ENCODE measurements at regions not wholly inside any gene's neighbourhood (a gene's known extent, or its start where the extent isn't known, plus 50 kb on each side); places are given as distances from the start of the nearest gene placed in this dataset.

GRCh38 chr10:33621101-33621500 lies 286.6 kb upstream of the NRP1 start:
- H3K27ac ChIP-seq (ENCODE audit: insufficient read depth in 1 of 2, low read depth in 1 of 2, low read length in 2 of 2, poor library complexity in 1 of 2, severe bottlenecking in 2 of 2): no peak overlapping the region
- H3K4me3 ChIP-seq (ENCODE audit: control insufficient read depth in 1 of 7, extremely low read depth in 1 of 7, insufficient read depth in 4 of 7, low read depth in 2 of 7, low read length in 6 of 7): no peak overlapping the region
- no peaks in the 10 kb centered on the region for H3K27me3 ChIP-seq (replicated peaks in 2 of 5; ENCODE audit: control insufficient read depth in 4 of 5, insufficient read depth in 5 of 5, low read length in 4 of 5)
- POLR2A ChIA-PET: no interaction called here
- H3K36me3 ChIP-seq (ENCODE audit: control insufficient read depth in 4 of 4, insufficient read depth in 4 of 4, low read length in 3 of 4): no peaks in the 10 kb centered on the region
- peaks cover 0 to 26% (median 0%) of the 10 kb centered on the region in 4 experiments for H3K4me1 ChIP-seq (ENCODE audit: control extremely low read depth in 1 of 4, control insufficient read depth in 4 of 4, insufficient read depth in 4 of 4, low read length in 3 of 4)
- H3K9me3 ChIP-seq (ENCODE audit: control extremely low read depth in 1 of 5, control insufficient read depth in 4 of 5, insufficient read depth in 2 of 5, low read depth in 1 of 5, low read length in 4 of 5): peaks cover 0 to 5% (median 0%) of the 10 kb centered on the region in 5 experiments
- CTCF ChIA-PET: no interaction called here
- DNase-seq: peak in 2 of 3 donors; percentile 5 to 10
- 72% methylated on average over 2 of the region's 4 CpGs for WGBS (ENCODE audit: insufficient coverage)

DNA sequence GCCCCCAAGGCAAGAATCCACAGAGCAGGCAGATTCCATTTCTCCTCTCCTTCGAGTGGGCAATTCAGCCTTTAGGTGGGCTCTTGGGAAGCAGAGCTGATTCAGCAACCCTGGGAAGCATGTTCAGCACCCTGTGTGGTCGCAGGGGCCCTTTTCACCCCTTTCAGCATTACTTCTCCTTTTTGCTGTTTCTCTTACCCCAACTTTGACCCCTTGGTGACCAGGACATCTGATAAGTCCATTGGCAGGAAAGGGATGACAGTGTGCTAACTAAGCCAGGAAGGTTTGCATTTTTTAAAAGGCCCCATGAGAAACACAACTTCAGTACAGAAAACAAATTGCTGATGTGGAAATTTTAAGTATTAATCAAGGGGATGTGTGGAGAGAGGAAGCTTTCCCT lies 283.7 kb upstream of the NRP1 start:
- DNase-seq: peak in 1 of 3 donors; percentile 4
- peak overlapping the region in 1 of 7 experiments; percentile 21 for H3K4me3 ChIP-seq (ENCODE audit: control insufficient read depth in 1 of 7, extremely low read depth in 1 of 7, insufficient read depth in 4 of 7, low read depth in 2 of 7, low read length in 6 of 7)
- peaks cover 0 to 22% (median 0%) of the 10 kb centered on the region in 4 experiments for H3K4me1 ChIP-seq (ENCODE audit: control extremely low read depth in 1 of 4, control insufficient read depth in 4 of 4, insufficient read depth in 4 of 4, low read length in 3 of 4)
- ChIA-PET POLR2A (no interaction called here), CTCF (no interaction called here)
- no peaks in the 10 kb centered on the region for H3K27me3 ChIP-seq (replicated peaks in 2 of 5; ENCODE audit: control insufficient read depth in 4 of 5, insufficient read depth in 5 of 5, low read length in 4 of 5)
- H3K36me3 ChIP-seq (ENCODE audit: control insufficient read depth in 4 of 4, insufficient read depth in 4 of 4, low read length in 3 of 4): no peaks in the 10 kb centered on the region
- H3K27ac ChIP-seq (ENCODE audit: insufficient read depth in 1 of 2, low read depth in 1 of 2, low read length in 2 of 2, poor library complexity in 1 of 2, severe bottlenecking in 2 of 2): no peak overlapping the region
- H3K9me3 ChIP-seq (ENCODE audit: control extremely low read depth in 1 of 5, control insufficient read depth in 4 of 5, insufficient read depth in 2 of 5, low read depth in 1 of 5, low read length in 4 of 5): peaks cover 0 to 5% (median 2%) of the 10 kb centered on the region in 5 experiments
- 71% methylated on average over 1 of the region's 2 CpGs for WGBS (ENCODE audit: insufficient coverage)

- WGBS (ENCODE audit: insufficient coverage): 98% methylated on average over 6 of the region's 8 CpGs
- no peak overlapping the region for H3K4me3 ChIP-seq (ENCODE audit: control insufficient read depth in 1 of 7, extremely low read depth in 1 of 7, insufficient read depth in 4 of 7, low read depth in 2 of 7, low read length in 6 of 7)
- peaks cover 0 to 5% (median 2%) of the 10 kb centered on the region in 5 experiments for H3K9me3 ChIP-seq (ENCODE audit: control extremely low read depth in 1 of 5, control insufficient read depth in 4 of 5, insufficient read depth in 2 of 5, low read depth in 1 of 5, low read length in 4 of 5)
- H3K4me1 ChIP-seq (ENCODE audit: control extremely low read depth in 1 of 4, control insufficient read depth in 4 of 4, insufficient read depth in 4 of 4, low read length in 3 of 4): peaks cover 0 to 22% (median 0%) of the 10 kb centered on the region in 4 experiments
- H3K27me3 ChIP-seq (replicated peaks in 2 of 5; ENCODE audit: control insufficient read depth in 4 of 5, insufficient read depth in 5 of 5, low read length in 4 of 5): no peaks in the 10 kb centered on the region
- ChIA-PET CTCF (no interaction called here), POLR2A (no interaction called here)
- H3K36me3 ChIP-seq (ENCODE audit: control insufficient read depth in 4 of 4, insufficient read depth in 4 of 4, low read length in 3 of 4): no peaks in the 10 kb centered on the region
- H3K27ac ChIP-seq (ENCODE audit: insufficient read depth in 1 of 2, low read depth in 1 of 2, low read length in 2 of 2, poor library complexity in 1 of 2, severe bottlenecking in 2 of 2): no peak overlapping the region
- no peak for DNase-seq
These were observed 283.1 kb upstream of the NRP1 start for GRCh38 chr10:33617381-33618080.

DNA sequence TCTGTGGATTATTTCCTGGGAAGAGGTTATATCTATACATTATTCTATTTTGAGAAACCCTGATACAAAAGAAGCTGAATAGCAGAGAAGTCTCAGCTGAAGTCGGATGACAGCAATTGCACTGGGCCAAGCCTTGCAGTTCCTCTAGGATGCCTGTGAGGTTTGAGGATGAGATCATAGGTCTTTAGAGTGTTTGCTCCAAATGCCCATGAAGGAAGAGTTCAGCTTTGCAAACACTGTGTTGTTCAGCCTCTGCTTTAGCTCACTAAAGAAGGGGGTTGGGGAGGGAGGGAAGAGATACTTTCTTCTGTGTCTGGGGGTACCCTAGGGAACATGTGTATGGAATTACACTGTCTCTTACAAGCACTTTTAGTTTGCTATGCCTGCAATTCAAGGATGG lies 282.5 kb upstream of the NRP1 start:
- Histone ChIP-seq H3K27ac (ENCODE audit: insufficient read depth in 1 of 2, low read depth in 1 of 2, low read length in 2 of 2, poor library complexity in 1 of 2, severe bottlenecking in 2 of 2) (no peak overlapping the region), H3K9me3 (ENCODE audit: control extremely low read depth in 1 of 5, control insufficient read depth in 4 of 5, insufficient read depth in 2 of 5, low read depth in 1 of 5, low read length in 4 of 5) (peaks cover 0 to 7% (median 2%) of the 10 kb centered on the region in 5 experiments), H3K4me3 (ENCODE audit: control insufficient read depth in 1 of 7, extremely low read depth in 1 of 7, insufficient read depth in 4 of 7, low read depth in 2 of 7, low read length in 6 of 7) (no peak overlapping the region), H3K4me1 (ENCODE audit: control extremely low read depth in 1 of 4, control insufficient read depth in 4 of 4, insufficient read depth in 4 of 4, low read length in 3 of 4) (peaks cover 0 to 22% (median 0%) of the 10 kb centered on the region in 4 experiments), H3K36me3 (ENCODE audit: control insufficient read depth in 4 of 4, insufficient read depth in 4 of 4, low read length in 3 of 4) (no peaks in the 10 kb centered on the region), H3K27me3 (replicated peaks in 2 of 5; ENCODE audit: control insufficient read depth in 4 of 5, insufficient read depth in 5 of 5, low read length in 4 of 5) (no peaks in the 10 kb centered on the region)
- POLR2A ChIA-PET: no interaction called here
- CTCF ChIA-PET: no interaction called here
- DNase-seq: no peak
- 100% methylated on average over 1 of the region's 1 CpG for WGBS (ENCODE audit: insufficient coverage)

DNA sequence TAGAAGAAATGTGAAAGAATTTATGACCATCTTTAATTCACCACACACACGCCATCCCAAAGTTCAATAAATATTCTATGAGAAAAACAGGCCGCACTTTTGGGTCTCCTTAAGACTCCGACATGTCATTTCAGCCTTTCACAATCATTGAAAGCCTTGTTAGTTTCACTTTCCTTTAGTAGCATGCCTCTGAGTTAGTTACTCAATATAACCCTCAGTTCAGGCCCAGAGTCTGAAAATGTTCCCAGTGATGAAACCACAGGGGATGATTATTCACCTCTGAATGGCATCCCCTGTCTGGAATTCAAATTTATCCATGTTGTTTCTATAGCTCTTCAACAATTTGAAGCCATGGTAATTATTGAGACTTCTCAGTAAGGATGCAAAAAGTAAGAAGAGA lies 278.1 kb upstream of the NRP1 start:
- ChIA-PET POLR2A (no interaction called here), CTCF (no interaction called here)
- H3K27ac ChIP-seq (ENCODE audit: insufficient read depth in 1 of 2, low read depth in 1 of 2, low read length in 2 of 2, poor library complexity in 1 of 2, severe bottlenecking in 2 of 2): no peak overlapping the region

DNA sequence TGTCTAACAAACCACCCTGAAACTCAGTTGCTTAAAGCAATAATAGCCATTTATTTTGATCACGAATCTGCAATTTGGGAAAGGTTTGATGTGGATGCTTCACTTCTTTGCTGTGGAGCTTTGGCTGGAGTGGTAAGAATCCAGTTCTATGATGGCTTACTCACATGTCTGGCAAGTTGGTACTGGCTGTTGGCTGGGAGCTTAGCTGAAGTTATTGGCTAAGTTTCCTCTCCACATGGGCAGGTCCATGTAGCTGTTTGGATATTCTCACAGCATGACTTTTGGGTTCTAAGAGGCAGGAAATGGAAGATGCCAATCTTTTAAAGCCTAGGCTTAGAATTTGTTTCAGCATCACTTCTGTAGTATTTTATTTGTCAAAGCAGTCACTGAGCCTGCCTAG lies 277.6 kb upstream of the NRP1 start:
- H3K27ac ChIP-seq (ENCODE audit: insufficient read depth in 1 of 2, low read depth in 1 of 2, low read length in 2 of 2, poor library complexity in 1 of 2, severe bottlenecking in 2 of 2): no peak overlapping the region
- no peaks in the 10 kb centered on the region for H3K4me1 ChIP-seq (ENCODE audit: control extremely low read depth in 1 of 4, control insufficient read depth in 4 of 4, insufficient read depth in 4 of 4, low read length in 3 of 4)
- no peak for DNase-seq
- ChIA-PET CTCF (no interaction called here), POLR2A (no interaction called here)
- H3K27me3 ChIP-seq (replicated peaks in 2 of 5; ENCODE audit: control insufficient read depth in 4 of 5, insufficient read depth in 5 of 5, low read length in 4 of 5): no peaks in the 10 kb centered on the region
- peaks cover 0 to 7% (median 2%) of the 10 kb centered on the region in 5 experiments for H3K9me3 ChIP-seq (ENCODE audit: control extremely low read depth in 1 of 5, control insufficient read depth in 4 of 5, insufficient read depth in 2 of 5, low read depth in 1 of 5, low read length in 4 of 5)
- WGBS (ENCODE audit: insufficient coverage): no CpG with 5 or more reads among the region's 1 CpG
- no peak overlapping the region for H3K4me3 ChIP-seq (ENCODE audit: control insufficient read depth in 1 of 7, extremely low read depth in 1 of 7, insufficient read depth in 4 of 7, low read depth in 2 of 7, low read length in 6 of 7)
- H3K36me3 ChIP-seq (ENCODE audit: control insufficient read depth in 4 of 4, insufficient read depth in 4 of 4, low read length in 3 of 4): no peaks in the 10 kb centered on the region

More for the DNA sequence above, 278.1 kb upstream of the NRP1 start:
- H3K36me3 ChIP-seq (ENCODE audit: control insufficient read depth in 4 of 4, insufficient read depth in 4 of 4, low read length in 3 of 4): no peaks in the 10 kb centered on the region
- H3K27me3 ChIP-seq (replicated peaks in 2 of 5; ENCODE audit: control insufficient read depth in 4 of 5, insufficient read depth in 5 of 5, low read length in 4 of 5): no peaks in the 10 kb centered on the region
- WGBS (ENCODE audit: insufficient coverage): 85% methylated on average over 3 of the region's 3 CpGs
- H3K4me1 ChIP-seq (ENCODE audit: control extremely low read depth in 1 of 4, control insufficient read depth in 4 of 4, insufficient read depth in 4 of 4, low read length in 3 of 4): no peaks in the 10 kb centered on the region
- H3K9me3 ChIP-seq (ENCODE audit: control extremely low read depth in 1 of 5, control insufficient read depth in 4 of 5, insufficient read depth in 2 of 5, low read depth in 1 of 5, low read length in 4 of 5): peaks cover 0 to 7% (median 2%) of the 10 kb centered on the region in 5 experiments
- no peak for DNase-seq
- H3K4me3 ChIP-seq (ENCODE audit: control insufficient read depth in 1 of 7, extremely low read depth in 1 of 7, insufficient read depth in 4 of 7, low read depth in 2 of 7, low read length in 6 of 7): no peak overlapping the region

DNA sequence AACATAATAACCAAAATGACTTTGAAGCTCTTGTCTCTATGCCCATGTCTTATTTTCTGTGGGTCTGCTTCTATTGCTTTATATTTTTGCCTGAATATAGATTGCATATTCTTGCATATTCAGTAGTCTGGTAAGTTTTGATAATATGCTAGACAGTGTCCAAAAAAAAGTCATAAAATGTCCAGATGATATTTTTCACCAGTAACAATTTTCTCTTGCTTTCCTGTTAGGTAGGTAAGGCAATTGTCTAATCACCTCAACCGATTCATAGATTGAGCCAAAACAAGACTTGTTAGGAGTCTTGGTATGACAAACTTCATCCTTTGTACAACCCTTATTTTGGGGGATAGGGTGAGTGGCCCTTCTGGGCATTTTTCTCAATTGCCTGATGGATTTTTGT lies 277.0 kb upstream of the NRP1 start:
- CTCF ChIA-PET: no interaction called here
- Histone ChIP-seq H3K36me3 (ENCODE audit: control insufficient read depth in 4 of 4, insufficient read depth in 4 of 4, low read length in 3 of 4) (no peaks in the 10 kb centered on the region), H3K9me3 (ENCODE audit: control extremely low read depth in 1 of 5, control insufficient read depth in 4 of 5, insufficient read depth in 2 of 5, low read depth in 1 of 5, low read length in 4 of 5) (peaks cover 0 to 7% (median 2%) of the 10 kb centered on the region in 5 experiments), H3K4me3 (ENCODE audit: control insufficient read depth in 1 of 7, extremely low read depth in 1 of 7, insufficient read depth in 4 of 7, low read depth in 2 of 7, low read length in 6 of 7) (no peak overlapping the region), H3K27ac (ENCODE audit: insufficient read depth in 1 of 2, low read depth in 1 of 2, low read length in 2 of 2, poor library complexity in 1 of 2, severe bottlenecking in 2 of 2) (no peak overlapping the region), H3K27me3 (replicated peaks in 2 of 5; ENCODE audit: control insufficient read depth in 4 of 5, insufficient read depth in 5 of 5, low read length in 4 of 5) (no peaks in the 10 kb centered on the region), H3K4me1 (ENCODE audit: control extremely low read depth in 1 of 4, control insufficient read depth in 4 of 4, insufficient read depth in 4 of 4, low read length in 3 of 4) (no peaks in the 10 kb centered on the region)
- POLR2A ChIA-PET: no interaction called here
- DNase-seq: no peak
- WGBS (ENCODE audit: insufficient coverage): no CpG with 5 or more reads among the region's 1 CpG

Measured in common myeloid progenitor, CD34-positive (primary cell).